HG02884 (cell line): ENCODE measurements at regions not wholly inside any gene's neighbourhood (a gene's known extent, or its start where the extent isn't known, plus 50 kb on each side); places are given as distances from the start of the nearest gene placed in this dataset.

Source experiments
- ATAC-seq: cut with Tn5 transposase; IDR thresholded peaks from one replicate; pipeline ENCODE4 v1.9.1; 2021; ENCODE audit warnings: mild to moderate bottlenecking, moderate library complexity; ENCODE audit not compliant: unreplicated experiment

GRCh38 chr9:73446306-73446705, 294.6 kb downstream of the ANXA1 start:
- no peak for ATAC-seq

- no peak for ATAC-seq
Measured at GRCh38 chr9:73451003-73451402, 299.3 kb downstream of the ANXA1 start.

- ATAC-seq, result no peak
Measured at GRCh38 chr9:73459817-73460216, 308.2 kb downstream of the ANXA1 start.

GRCh38 chr9:73468716-73469115, 317.1 kb downstream of the ANXA1 start:
- no peak for ATAC-seq

- ATAC-seq, result no peak
Measured at GRCh38 chr9:73470766-73471165, 319.1 kb downstream of the ANXA1 start.

- ATAC-seq, result no peak
Measured at GRCh38 chr9:73474002-73474600, 322.4 kb downstream of the ANXA1 start.

GRCh38 chr9:73474625-73475024, 323.0 kb downstream of the ANXA1 start:
- ATAC-seq, result no peak

- no peak for ATAC-seq
Measured at GRCh38 chr9:73494894-73495293, 343.2 kb downstream of the ANXA1 start.

- ATAC-seq, result no peak
Measured at GRCh38 chr9:73497796-73498195, 346.1 kb downstream of the ANXA1 start.

- ATAC-seq, result no peak
Measured at GRCh38 chr9:73515216-73515615, 363.6 kb downstream of the ANXA1 start.

- ATAC-seq, result no peak
Measured at GRCh38 chr9:73523391-73523790, 371.7 kb downstream of the ANXA1 start.

GRCh38 chr9:73525350-73525749, 373.7 kb downstream of the ANXA1 start:
- ATAC-seq, result no peak

- no peak for ATAC-seq
Measured at GRCh38 chr9:73527521-73527920, 375.9 kb downstream of the ANXA1 start.

- ATAC-seq, result no peak
Measured at GRCh38 chr9:73528926-73529325, 377.3 kb downstream of the ANXA1 start.

GRCh38 chr9:73529666-73530065, 378.0 kb downstream of the ANXA1 start:
- no peak for ATAC-seq

GRCh38 chr9:73531051-73531532, 379.4 kb downstream of the ANXA1 start:
- no peak for ATAC-seq

- no peak for ATAC-seq
Measured at GRCh38 chr9:73531658-73532057, 380.0 kb downstream of the ANXA1 start.

- ATAC-seq, result no peak
Measured at GRCh38 chr9:73532985-73533384, 381.3 kb downstream of the ANXA1 start.

GRCh38 chr9:73536403-73536802, 384.7 kb downstream of the ANXA1 start:
- ATAC-seq, result no peak

- ATAC-seq, result no peak
Measured at GRCh38 chr9:73537561-73537960, 385.9 kb downstream of the ANXA1 start.

- no peak for ATAC-seq
Measured at GRCh38 chr9:73539881-73540390, 388.3 kb downstream of the ANXA1 start.

- no peak for ATAC-seq
Measured at GRCh38 chr9:73541923-73542322, 390.3 kb downstream of the ANXA1 start.

GRCh38 chr9:73543727-73544126, 392.1 kb downstream of the ANXA1 start:
- no peak for ATAC-seq
